Psoas muscle (tissue), 7 donors: ENCODE measurements at regions not wholly inside any gene's neighbourhood (a gene's known extent, or its start where the extent isn't known, plus 50 kb on each side); places are given as distances from the start of the nearest gene placed in this dataset.

Source experiments
- ATAC-seq, 4 donors: fragments of 200-7000 bp; cut with Tn5 transposase; one replicate each; pipeline ENCODE4 v1.9.1; 2020; ENCODE audit warnings: moderate library complexity in 3 of 4, mild to moderate bottlenecking in 2 of 4
- DNase-seq, 2 donors: peaks; one replicate each; pipeline ENCODE4 v3.0.0-alpha.2; 2020
- H3K27ac ChIP-seq: fragments of 200-600 bp; one replicate; pipeline ENCODE4 v1.8.0; 2022
- H3K27me3 ChIP-seq, 3 donors: fragments of 200-600 bp in 1 of 3; one replicate each; pipeline versions ENCODE4 v1.6.1 to v1.8.0; 2013 to 2022; ENCODE audit warnings: low read length in 2 of 3, mild to moderate bottlenecking in 2 of 3, moderate library complexity in 1 of 3; ENCODE audit not compliant: insufficient read depth in 3 of 3
- H3K36me3 ChIP-seq, 2 donors: fragments of 200-600 bp in 1 of 2; one replicate each; pipeline versions ENCODE4 v1.6.1 to v1.8.0; 2013 to 2022; ENCODE audit warnings: low read depth in 1 of 2, mild to moderate bottlenecking in 1 of 2, moderate library complexity in 1 of 2; ENCODE audit not compliant: insufficient read depth in 1 of 2
- H3K4me1 ChIP-seq: fragments of 200-600 bp; one replicate; pipeline ENCODE4 v1.8.0; 2022
- H3K4me3 ChIP-seq: fragments of 200-600 bp; one replicate; pipeline ENCODE4 v1.8.0; 2022; ENCODE audit warnings: mild to moderate bottlenecking
- H3K9me3 ChIP-seq: fragments of 200-600 bp; one replicate; pipeline ENCODE4 v1.8.0; 2022
- WGBS, 3 donors: extraction: QIAGEN DNeasy Blood & Tissue Kit; methylation state at CpG; one replicate each; pipeline versions ENCODE4 v1.1.6 to v1.1.7; 2013; 5-methylcytosine and 5-hydroxymethylcytosine counted together
- intact Hi-C, 2 donors: fragments of 100-400 bp; cut with DNase I; formaldehyde crosslinking; loops; one replicate each; pipeline versions ENCODE4 v1.11.0 to v1.14.2; 2022
- TF ChIP-seq, protein P1 (sequence below): fragments of 200-600 bp; IDR thresholded peaks from one replicate; pipeline ENCODE4 v1.8.0; 2022; ENCODE audit warnings: antibody characterized with exemption
- donor health status: healthy with polysubstance abuse.
- donor health status: DM: no; HTN: no; CAD: no; lungs with moderate emphysema.
- donor health status: Bipolar disorder and iron deficiency.
- donor health status: healthy.
- donor health status: DM: yes; HTN: yes; CAD: no.
- donor health status: DM: no; HTN: no; CAD: no.
- donor health status: DM: yes; HTN: yes; CAD: no.

GRCh38 chr5:119951330-119951934 lies 322.1 kb downstream of the FAM170A start:
- H3K27me3 ChIP-seq, result no peaks in the 10 kb centered on the region
- no peak for ATAC-seq
- H3K4me1 ChIP-seq, result no peaks in the 10 kb centered on the region
- H3K4me3 ChIP-seq, result no peak overlapping the region
- TF ChIP-seq, protein P1, sequence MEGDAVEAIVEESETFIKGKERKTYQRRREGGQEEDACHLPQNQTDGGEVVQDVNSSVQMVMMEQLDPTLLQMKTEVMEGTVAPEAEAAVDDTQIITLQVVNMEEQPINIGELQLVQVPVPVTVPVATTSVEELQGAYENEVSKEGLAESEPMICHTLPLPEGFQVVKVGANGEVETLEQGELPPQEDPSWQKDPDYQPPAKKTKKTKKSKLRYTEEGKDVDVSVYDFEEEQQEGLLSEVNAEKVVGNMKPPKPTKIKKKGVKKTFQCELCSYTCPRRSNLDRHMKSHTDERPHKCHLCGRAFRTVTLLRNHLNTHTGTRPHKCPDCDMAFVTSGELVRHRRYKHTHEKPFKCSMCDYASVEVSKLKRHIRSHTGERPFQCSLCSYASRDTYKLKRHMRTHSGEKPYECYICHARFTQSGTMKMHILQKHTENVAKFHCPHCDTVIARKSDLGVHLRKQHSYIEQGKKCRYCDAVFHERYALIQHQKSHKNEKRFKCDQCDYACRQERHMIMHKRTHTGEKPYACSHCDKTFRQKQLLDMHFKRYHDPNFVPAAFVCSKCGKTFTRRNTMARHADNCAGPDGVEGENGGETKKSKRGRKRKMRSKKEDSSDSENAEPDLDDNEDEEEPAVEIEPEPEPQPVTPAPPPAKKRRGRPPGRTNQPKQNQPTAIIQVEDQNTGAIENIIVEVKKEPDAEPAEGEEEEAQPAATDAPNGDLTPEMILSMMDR, result no peak
- no peaks in the 10 kb centered on the region for H3K9me3 ChIP-seq
- no peak for DNase-seq
- WGBS, 3 donors, result 58 to 63% (median 60%) methylated on average over 4 of the region's 4 CpGs
- intact Hi-C loops, result no loop called here
- H3K36me3 ChIP-seq, result no peaks in the 10 kb centered on the region
- H3K27ac ChIP-seq, result no peak overlapping the region

DNA sequence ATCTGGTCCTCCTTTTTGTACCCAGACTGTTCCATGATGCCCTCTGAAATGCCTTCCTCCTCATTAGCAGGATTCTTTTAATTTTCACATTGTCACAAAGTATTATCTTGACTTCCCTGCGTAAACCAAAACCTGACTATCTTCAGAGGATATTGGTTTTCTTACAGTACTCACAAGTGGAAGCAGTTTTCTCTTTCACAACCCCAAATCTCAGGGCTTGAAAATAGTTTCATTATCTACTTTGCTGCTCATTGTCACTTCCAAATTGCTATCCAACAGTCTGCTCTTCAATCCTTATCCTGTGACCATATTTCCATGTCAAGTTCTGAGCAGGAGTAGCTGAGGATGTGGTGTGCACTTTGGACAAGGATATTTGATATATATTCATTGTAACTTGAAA lies 324.1 kb downstream of the FAM170A start:
- 0 to 94% (median 68%) methylated on average over 1 of the region's 1 CpG for WGBS, 3 donors
- no peak for DNase-seq
- Histone ChIP-seq H3K27ac (no peak overlapping the region), H3K4me1 (no peaks in the 10 kb centered on the region), H3K4me3 (no peak overlapping the region), H3K36me3 (no peaks in the 10 kb centered on the region), H3K9me3 (no peaks in the 10 kb centered on the region), H3K27me3 (no peaks in the 10 kb centered on the region)
- intact Hi-C loops, result no loop called here
- ATAC-seq, result no peak
- TF ChIP-seq, protein P1, result no peak

DNA sequence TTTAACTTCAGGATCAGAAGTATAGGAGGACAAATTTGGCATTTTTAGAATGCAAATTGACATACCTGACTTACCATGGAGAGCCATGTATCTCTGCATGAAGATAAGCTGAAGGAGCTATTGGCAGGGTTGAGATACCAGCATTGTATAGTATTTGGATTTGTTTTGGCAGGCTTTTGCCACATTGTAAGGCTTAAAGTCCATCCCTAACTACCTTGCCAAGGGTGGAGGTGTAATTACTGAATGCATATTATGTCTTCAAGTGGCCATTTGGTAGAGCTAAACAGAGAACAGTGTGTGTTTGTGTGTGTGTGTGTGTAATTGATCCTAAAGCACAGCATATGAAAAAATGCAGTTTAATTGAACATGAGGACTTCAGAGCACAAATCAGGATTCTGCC lies 324.7 kb downstream of the FAM170A start:
- TF ChIP-seq, protein P1, result no peak
- ATAC-seq (no peak), DNase-seq (no peak)
- Histone ChIP-seq H3K27me3 (no peaks in the 10 kb centered on the region), H3K27ac (no peak overlapping the region), H3K9me3 (no peaks in the 10 kb centered on the region), H3K36me3 (no peaks in the 10 kb centered on the region), H3K4me1 (no peaks in the 10 kb centered on the region), H3K4me3 (no peak overlapping the region)
- intact Hi-C loops, result no loop called here

GRCh38 chr5:119961993-119962392 lies 332.6 kb downstream of the FAM170A start:
- intact Hi-C loops, result no loop called here

GRCh38 chr5:119966028-119966427 lies 336.7 kb downstream of the FAM170A start:
- intact Hi-C loops, result no loop called here
- DNase-seq (no peak), ATAC-seq (no peak)
- no peaks in the 10 kb centered on the region for H3K4me1 ChIP-seq
- no peak overlapping the region for H3K27ac ChIP-seq
- no peaks in the 10 kb centered on the region for H3K9me3 ChIP-seq
- H3K4me3 ChIP-seq, result no peak overlapping the region
- H3K27me3 ChIP-seq, result no peaks in the 10 kb centered on the region
- no peaks in the 10 kb centered on the region for H3K36me3 ChIP-seq
- TF ChIP-seq, protein P1, result no peak
- 57 to 70% (median 65%) methylated on average over 3 of the region's 3 CpGs for WGBS, 3 donors

More at GRCh38 chr5:119961993-119962392, 332.6 kb downstream of the FAM170A start:
- 88 to 96% (median 95%) methylated on average over 1 of the region's 1 CpG for WGBS, 3 donors
- TF ChIP-seq, protein P1, result no peak
- H3K9me3 ChIP-seq, result no peaks in the 10 kb centered on the region
- no peaks in the 10 kb centered on the region for H3K4me1 ChIP-seq
- H3K36me3 ChIP-seq, result no peaks in the 10 kb centered on the region
- no peaks in the 10 kb centered on the region for H3K27me3 ChIP-seq
- ATAC-seq, result no peak
- H3K4me3 ChIP-seq, result no peak overlapping the region
- H3K27ac ChIP-seq, result no peak overlapping the region
- DNase-seq, result no peak
